ENCODE measurements at regions not wholly inside any gene's neighbourhood (a gene's known extent, or its start where the extent isn't known, plus 50 kb on each side); places are given as distances from the start of the nearest gene placed in this dataset.

DNA sequence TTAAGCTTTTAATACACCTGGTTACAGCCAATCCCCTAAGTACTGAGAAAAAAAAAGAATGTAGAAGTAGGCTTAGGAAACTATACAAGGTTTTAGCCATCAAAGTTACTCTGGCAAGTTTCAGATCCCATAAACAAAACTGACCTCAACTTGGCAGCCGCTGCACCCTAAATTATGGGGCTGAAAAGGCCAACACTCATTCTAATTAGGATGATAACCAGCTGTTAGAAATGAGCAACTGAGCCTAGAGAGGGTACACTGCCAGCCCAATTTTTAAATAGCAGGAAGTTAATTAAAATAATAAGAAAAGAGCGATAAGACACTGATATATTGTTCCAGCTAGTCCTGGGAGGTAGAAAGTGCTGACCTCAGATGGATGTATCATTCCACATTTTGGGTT, 105.7 kb upstream of the VAV3 start:
- TF ChIP-seq, protein P1, sequence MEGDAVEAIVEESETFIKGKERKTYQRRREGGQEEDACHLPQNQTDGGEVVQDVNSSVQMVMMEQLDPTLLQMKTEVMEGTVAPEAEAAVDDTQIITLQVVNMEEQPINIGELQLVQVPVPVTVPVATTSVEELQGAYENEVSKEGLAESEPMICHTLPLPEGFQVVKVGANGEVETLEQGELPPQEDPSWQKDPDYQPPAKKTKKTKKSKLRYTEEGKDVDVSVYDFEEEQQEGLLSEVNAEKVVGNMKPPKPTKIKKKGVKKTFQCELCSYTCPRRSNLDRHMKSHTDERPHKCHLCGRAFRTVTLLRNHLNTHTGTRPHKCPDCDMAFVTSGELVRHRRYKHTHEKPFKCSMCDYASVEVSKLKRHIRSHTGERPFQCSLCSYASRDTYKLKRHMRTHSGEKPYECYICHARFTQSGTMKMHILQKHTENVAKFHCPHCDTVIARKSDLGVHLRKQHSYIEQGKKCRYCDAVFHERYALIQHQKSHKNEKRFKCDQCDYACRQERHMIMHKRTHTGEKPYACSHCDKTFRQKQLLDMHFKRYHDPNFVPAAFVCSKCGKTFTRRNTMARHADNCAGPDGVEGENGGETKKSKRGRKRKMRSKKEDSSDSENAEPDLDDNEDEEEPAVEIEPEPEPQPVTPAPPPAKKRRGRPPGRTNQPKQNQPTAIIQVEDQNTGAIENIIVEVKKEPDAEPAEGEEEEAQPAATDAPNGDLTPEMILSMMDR (IDR thresholded peaks at IDR 0.05; ENCODE audit: unreplicated experiment) = no peak
- Mint-ChIP-seq H3K27ac (ENCODE audit: unreplicated experiment) (no peak overlapping the region), H3K27me3 (ENCODE audit: unreplicated experiment) (peaks cover 36% of the 10 kb centered on the region), H3K4me1 (ENCODE audit: low read depth, unreplicated experiment) (no peaks in the 10 kb centered on the region), H3K4me3 (ENCODE audit: low read depth, unreplicated experiment) (no peak overlapping the region), H3K9me3 (ENCODE audit: low read depth, unreplicated experiment) (no peaks in the 10 kb centered on the region), H3K36me3 (ENCODE audit: insufficient read depth, unreplicated experiment) (no peaks in the 10 kb centered on the region)
- no TSS peak for BruUV-seq (replicated peaks)
- no peak for DNase-seq
- intact Hi-C loops (cut with micrococcal nuclease; ENCODE audit: unreplicated experiment) = no loop called here
- CTCF ChIA-PET = no interaction called here

DNA sequence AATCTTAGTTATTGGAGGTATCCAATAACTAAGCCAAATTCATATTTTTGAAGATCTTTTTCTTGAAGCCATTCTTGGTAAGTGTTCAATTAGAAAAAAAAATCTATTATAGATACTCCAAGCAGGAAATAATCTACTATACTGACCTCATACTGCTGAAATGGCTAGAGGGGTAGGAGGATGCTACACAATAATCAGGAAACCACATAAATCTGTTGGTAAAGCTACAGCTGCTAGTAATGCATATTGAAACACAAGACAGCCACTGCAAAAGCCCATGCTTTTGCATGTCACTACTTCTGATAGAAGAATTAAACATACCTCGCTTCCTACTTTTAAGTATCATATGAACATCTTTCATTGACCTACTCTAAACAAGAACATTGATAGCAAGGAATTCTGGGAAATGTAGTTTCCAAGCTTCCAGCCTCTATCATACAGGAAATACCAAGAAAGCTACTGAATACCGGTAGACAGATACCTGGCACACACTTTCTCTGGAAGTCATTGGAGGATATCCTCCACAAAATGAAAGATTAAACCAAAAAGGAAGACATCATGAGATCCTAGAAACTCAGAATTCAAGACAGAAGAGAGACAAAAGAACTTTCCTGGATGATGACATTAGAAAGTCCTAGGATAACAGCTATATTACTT, 103.0 kb upstream of the VAV3 start:
- no peaks in the 10 kb centered on the region for H3K36me3 Mint-ChIP-seq (ENCODE audit: insufficient read depth, unreplicated experiment)

DNA sequence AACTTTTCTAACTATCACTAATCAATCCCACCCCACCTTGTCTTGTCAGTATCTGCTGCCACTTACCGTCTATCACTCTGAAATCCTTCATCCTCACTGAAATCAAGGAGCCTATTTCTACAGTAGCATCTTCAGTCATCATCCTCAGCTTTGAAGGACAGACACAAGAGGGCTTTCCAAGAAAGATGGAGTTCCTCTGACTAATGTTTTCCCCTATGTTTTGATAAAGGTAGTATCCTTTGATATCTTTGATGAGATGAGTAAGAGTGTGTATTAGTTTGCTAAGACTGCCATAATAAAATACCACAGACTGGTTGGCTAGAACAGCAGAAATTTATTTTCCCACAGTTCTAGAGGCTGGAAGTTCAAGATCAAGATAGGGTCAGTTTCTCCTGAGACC, 101.8 kb upstream of the VAV3 start:
- no peak overlapping the region for H3K27ac Mint-ChIP-seq (ENCODE audit: unreplicated experiment)
- peaks cover 21% of the 10 kb centered on the region for H3K27me3 Mint-ChIP-seq (ENCODE audit: unreplicated experiment)
- no peak overlapping the region for H3K4me3 Mint-ChIP-seq (ENCODE audit: low read depth, unreplicated experiment)
- BruUV-seq (replicated peaks) = no TSS peak
- no peaks in the 10 kb centered on the region for H3K9me3 Mint-ChIP-seq (ENCODE audit: low read depth, unreplicated experiment)
- H3K36me3 Mint-ChIP-seq (ENCODE audit: insufficient read depth, unreplicated experiment) = no peaks in the 10 kb centered on the region
- intact Hi-C loops (cut with micrococcal nuclease; ENCODE audit: unreplicated experiment) = no loop called here
- TF ChIP-seq, protein P1 (IDR thresholded peaks at IDR 0.05; ENCODE audit: unreplicated experiment) = no peak
- H3K4me1 Mint-ChIP-seq (ENCODE audit: low read depth, unreplicated experiment) = no peaks in the 10 kb centered on the region
- CTCF ChIA-PET = no interaction called here
- no peak for DNase-seq

More for the DNA sequence above, 103.0 kb upstream of the VAV3 start:
- Mint-ChIP-seq H3K27me3 (ENCODE audit: unreplicated experiment) (peaks cover 33% of the 10 kb centered on the region), H3K4me3 (ENCODE audit: low read depth, unreplicated experiment) (no peak overlapping the region), H3K27ac (ENCODE audit: unreplicated experiment) (no peak overlapping the region), H3K9me3 (ENCODE audit: low read depth, unreplicated experiment) (no peaks in the 10 kb centered on the region), H3K4me1 (ENCODE audit: low read depth, unreplicated experiment) (no peaks in the 10 kb centered on the region)
- TF ChIP-seq, protein P1 (IDR thresholded peaks at IDR 0.05; ENCODE audit: unreplicated experiment) = no peak
- CTCF ChIA-PET = no interaction called here
- BruUV-seq (replicated peaks) = no TSS peak
- intact Hi-C loops (cut with micrococcal nuclease; ENCODE audit: unreplicated experiment) = no loop called here
- DNase-seq = no peak

DNA sequence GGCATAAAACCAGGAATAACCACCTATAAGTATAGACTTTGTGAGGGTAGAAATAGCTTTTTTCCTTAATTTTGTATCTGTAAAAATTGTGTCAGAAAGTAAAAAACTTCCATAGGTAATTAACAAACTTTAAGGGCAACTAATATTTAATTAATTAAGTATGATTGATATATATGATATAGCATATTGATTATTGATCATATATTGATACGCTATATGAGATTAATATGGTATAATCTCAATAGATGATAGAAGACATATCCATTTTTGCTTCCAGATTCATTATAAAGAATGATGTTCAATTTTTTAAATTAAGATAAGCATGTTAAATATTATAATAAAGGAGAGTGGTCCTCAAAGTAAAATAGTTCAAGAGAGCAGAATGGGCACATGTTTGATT, 99.3 kb upstream of the VAV3 start:
- no peaks in the 10 kb centered on the region for H3K36me3 Mint-ChIP-seq (ENCODE audit: insufficient read depth, unreplicated experiment)
- H3K9me3 Mint-ChIP-seq (ENCODE audit: low read depth, unreplicated experiment) = peaks cover 2% of the 10 kb centered on the region
- CTCF ChIA-PET = no interaction called here
- TF ChIP-seq, protein P1 (IDR thresholded peaks at IDR 0.05; ENCODE audit: unreplicated experiment) = no peak
- peaks cover 14% of the 10 kb centered on the region for H3K27me3 Mint-ChIP-seq (ENCODE audit: unreplicated experiment)
- no peaks in the 10 kb centered on the region for H3K4me1 Mint-ChIP-seq (ENCODE audit: low read depth, unreplicated experiment)
- intact Hi-C loops (cut with micrococcal nuclease; ENCODE audit: unreplicated experiment) = no loop called here
- no peak overlapping the region for H3K4me3 Mint-ChIP-seq (ENCODE audit: low read depth, unreplicated experiment)
- no peak for DNase-seq
- H3K27ac Mint-ChIP-seq (ENCODE audit: unreplicated experiment) = no peak overlapping the region
- no TSS peak for BruUV-seq (replicated peaks)
